SK-N-SH (cell line): ENCODE measurements at regions not wholly inside any gene's neighbourhood (a gene's known extent, or its start where the extent isn't known, plus 50 kb on each side); places are given as distances from the start of the nearest gene placed in this dataset.

Source experiments
- CTCF ChIA-PET: fragments of 300-600, 350-600 bp; formaldehyde crosslinking; extraction: SDS; loops from one replicate; lab custom pipeline; 2021; lab: Yijun Ruan, JAX
- POLR2A ChIA-PET: fragments of 350-600 bp; sonication (Branson Sonifier 250); formaldehyde crosslinking; extraction: SDS; loops from one replicate; lab custom pipeline; 2020; ENCODE audit warnings: antibody characterized with exemption, inconsistent platforms; lab: Yijun Ruan, JAX
- DNase-seq: peaks from one replicate; pipeline ENCODE4 v3.0.0; 2012
- H2AFZ ChIP-seq: fragments of 200-600 bp; sonication (generic); 2 replicates; pipeline ENCODE4 v1.8.1; 2016; ENCODE audit warnings: antibody characterized with exemption, mild to moderate bottlenecking, low read depth
- H3F3A ChIP-seq: fragments of 200-600 bp; sonication (generic); replicated peaks from 2 replicates; pipeline ENCODE3; 2016; ENCODE audit warnings: antibody characterized with exemption, mild to moderate bottlenecking; ENCODE audit not compliant: insufficient read depth
- H3K27ac ChIP-seq, 2 experiments: fragments of 200-500 bp in 1 of 2; fragments of 200-600 bp in 1 of 2; sonication (Bioruptor generic) in 1 of 2; sonication (generic), shearing (Covaris generic) in 1 of 2; 2 replicates each; pipeline versions ENCODE4 v1.5.1 to v1.6.1; 2014 to 2016; ENCODE audit warnings: low read depth in 2 of 2, inconsistent platforms in 1 of 2, low read length in 1 of 2, mild to moderate bottlenecking in 1 of 2, mixed read lengths in 1 of 2
- H3K27me3 ChIP-seq: fragments of 200-600 bp; sonication (generic), shearing (Covaris generic); 2 replicates; pipeline ENCODE4 v1.6.1; 2016; ENCODE audit warnings: mixed run types; ENCODE audit not compliant: insufficient read depth
- H3K36me3 ChIP-seq, 2 experiments: fragments of 200-500 bp in 1 of 2; fragments of 200-600 bp in 1 of 2; sonication (Bioruptor generic) in 1 of 2; sonication (generic) in 1 of 2; replicated peaks in 1 of 2; 2 replicates each; pipeline versions ENCODE3 to v1.5.1; 2014 to 2016; ENCODE audit warnings: low read length in 1 of 2, mild to moderate bottlenecking in 1 of 2; ENCODE audit not compliant: insufficient read depth in 2 of 2, control insufficient read depth in 1 of 2
- H3K4me1 ChIP-seq, 2 experiments: fragments of 200-500 bp in 1 of 2; fragments of 200-600 bp in 1 of 2; sonication (Bioruptor generic) in 1 of 2; sonication (generic), shearing (Covaris generic) in 1 of 2; 2 replicates each; pipeline versions ENCODE4 v1.5.1 to v1.6.1; 2014 to 2016; ENCODE audit warnings: low read depth in 1 of 2, low read length in 1 of 2, mixed run types in 1 of 2; ENCODE audit not compliant: insufficient read depth in 2 of 2, control insufficient read depth in 1 of 2
- H3K4me2 ChIP-seq: fragments of 200-600 bp; sonication (generic), shearing (Covaris generic); 2 replicates; pipeline ENCODE4 v1.6.1; 2017; ENCODE audit warnings: mixed run types
- H3K4me3 ChIP-seq, 2 experiments: fragments of 200-500 bp in 1 of 2; fragments of 200-600 bp in 1 of 2; sonication (Bioruptor generic) in 1 of 2; sonication (generic), shearing (Covaris generic) in 1 of 2; 2 replicates each; pipeline versions ENCODE4 v1.5.1 to v1.8.1; 2014 to 2016; ENCODE audit warnings: low read depth in 2 of 2, inconsistent platforms in 1 of 2, low read length in 1 of 2, mild to moderate bottlenecking in 1 of 2, mixed read lengths in 1 of 2, moderate library complexity in 1 of 2
- H3K79me2 ChIP-seq: fragments of 200-600 bp; sonication (generic); 2 replicates; pipeline ENCODE4 v1.8.1; 2017; ENCODE audit warnings: mild to moderate bottlenecking; ENCODE audit not compliant: insufficient read depth
- H3K9ac ChIP-seq: fragments of 200-600 bp; sonication (generic); 2 replicates; pipeline ENCODE4 v1.6.1; 2017; ENCODE audit warnings: mixed run types
- H3K9me2 ChIP-seq: fragments of 200-600 bp; sonication (generic); 2 replicates; pipeline ENCODE4 v1.6.1; 2017; ENCODE audit warnings: mixed run types
- H3K9me3 ChIP-seq: fragments of 200-600 bp; sonication (generic); 2 replicates; pipeline ENCODE4 v1.6.1; 2017; ENCODE audit warnings: mixed run types, mild to moderate bottlenecking, moderate library complexity
- H4K20me1 ChIP-seq: fragments of 200-600 bp; sonication (generic); 2 replicates; pipeline ENCODE4 v1.6.1; 2017; ENCODE audit warnings: mild to moderate bottlenecking, mixed run types; ENCODE audit not compliant: insufficient read depth
- CHD2 ChIP-seq: fragments of 150-350 bp; IDR thresholded peaks from 2 replicates; pipeline ENCODE4 v1.6.1; 2018; ENCODE audit warnings: low read length; ENCODE audit not compliant: partially characterized antibody
- EP300 ChIP-seq, 2 experiments: IDR thresholded peaks; 2 replicates each; pipeline versions ENCODE4 v1.4.0 to v1.6.1; 2012; ENCODE audit warnings: borderline replicate concordance in 1 of 2, low read depth in 1 of 2, low read length in 1 of 2
- EZH2phosphoT487 ChIP-seq: fragments of 200-600 bp; sonication (generic); IDR thresholded peaks from 2 replicates; pipeline ENCODE4 v1.6.1; 2017; ENCODE audit warnings: low read depth, mixed run types, mild to moderate bottlenecking, antibody characterized with exemption, moderate library complexity, borderline replicate concordance
- FOXJ3 ChIP-seq: sonication (generic); formaldehyde crosslinking; IDR thresholded peaks from 2 replicates; pipeline ENCODE4 v1.5.1; 2020; ENCODE audit warnings: mild to moderate bottlenecking, missing genetic modification reagents
- FOXM1 ChIP-seq: IDR thresholded peaks from 2 replicates; pipeline ENCODE4 v1.4.0; 2012; ENCODE audit warnings: low read depth, mild to moderate bottlenecking
- GABPA ChIP-seq: IDR thresholded peaks from 2 replicates; pipeline ENCODE4 v1.4.0; 2012; ENCODE audit warnings: low read depth, mild to moderate bottlenecking
- GATA2 ChIP-seq: sonication (generic); formaldehyde crosslinking; IDR thresholded peaks from 2 replicates; pipeline ENCODE4 v1.5.0; 2020; ENCODE audit warnings: mild to moderate bottlenecking, missing genetic modification reagents
- IRF3 ChIP-seq: fragments of 150-350 bp; IDR thresholded peaks from 2 replicates; pipeline ENCODE4 v1.6.1; 2016; ENCODE audit warnings: mild to moderate bottlenecking, low read depth, low read length
- JUND ChIP-seq: IDR thresholded peaks from 2 replicates; pipeline ENCODE4 v1.4.0; 2012
- NFIC ChIP-seq: IDR thresholded peaks from 2 replicates; pipeline ENCODE4 v1.4.0; 2012; ENCODE audit warnings: borderline replicate concordance
- NRF1 ChIP-seq: IDR thresholded peaks from 2 replicates; pipeline ENCODE4 v1.6.1; 2012; ENCODE audit warnings: low read depth, mild to moderate bottlenecking, low read length
- POLR2AphosphoS5 ChIP-seq: IDR thresholded peaks from 2 replicates; pipeline ENCODE4 v1.6.1; 2012; ENCODE audit warnings: low read depth, low read length
- RFX5 ChIP-seq: IDR thresholded peaks from 2 replicates; pipeline ENCODE4 v1.6.1; 2012; ENCODE audit warnings: mild to moderate bottlenecking, improper control_type of control experiment, low read length
- SMC3 ChIP-seq: IDR thresholded peaks from 2 replicates; pipeline ENCODE4 v1.6.1; 2012; ENCODE audit warnings: low read depth, low read length, improper control_type of control experiment
- TAF1 ChIP-seq: IDR thresholded peaks from 2 replicates; pipeline ENCODE4 v1.6.1; 2012; ENCODE audit warnings: low read depth, mild to moderate bottlenecking, low read length, moderate library complexity, borderline replicate concordance
- WGBS: methylation state at CpG from one replicate; pipeline ENCODE4 v1.1.6; 2017; ENCODE audit warnings: low lambda C conversion rate; 5-methylcytosine and 5-hydroxymethylcytosine counted together
- TF ChIP-seq, protein P1 (sequence below): IDR thresholded peaks from 2 replicates; pipeline ENCODE4 v1.4.0; 2012; ENCODE audit warnings: low read depth, borderline replicate concordance
- TF ChIP-seq, protein P2 (sequence below): IDR thresholded peaks from 2 replicates; pipeline ENCODE4 v1.4.0; 2012; ENCODE audit warnings: low read depth, borderline replicate concordance
- TF ChIP-seq, protein P3 (sequence below): IDR thresholded peaks from 2 replicates; pipeline ENCODE4 v1.6.1; 2012; ENCODE audit warnings: mild to moderate bottlenecking, low read depth, low read length, moderate library complexity
- TF ChIP-seq, protein P4 (sequence below): fragments of 150-350 bp; IDR thresholded peaks from 2 replicates; pipeline ENCODE4 v1.6.1; 2017; ENCODE audit warnings: antibody characterized with exemption, low read length, low read depth, borderline replicate concordance
- TF ChIP-seq, protein P5 (sequence below): IDR thresholded peaks from 2 replicates; pipeline ENCODE4 v1.4.0; 2012; ENCODE audit warnings: low read depth

DNA sequence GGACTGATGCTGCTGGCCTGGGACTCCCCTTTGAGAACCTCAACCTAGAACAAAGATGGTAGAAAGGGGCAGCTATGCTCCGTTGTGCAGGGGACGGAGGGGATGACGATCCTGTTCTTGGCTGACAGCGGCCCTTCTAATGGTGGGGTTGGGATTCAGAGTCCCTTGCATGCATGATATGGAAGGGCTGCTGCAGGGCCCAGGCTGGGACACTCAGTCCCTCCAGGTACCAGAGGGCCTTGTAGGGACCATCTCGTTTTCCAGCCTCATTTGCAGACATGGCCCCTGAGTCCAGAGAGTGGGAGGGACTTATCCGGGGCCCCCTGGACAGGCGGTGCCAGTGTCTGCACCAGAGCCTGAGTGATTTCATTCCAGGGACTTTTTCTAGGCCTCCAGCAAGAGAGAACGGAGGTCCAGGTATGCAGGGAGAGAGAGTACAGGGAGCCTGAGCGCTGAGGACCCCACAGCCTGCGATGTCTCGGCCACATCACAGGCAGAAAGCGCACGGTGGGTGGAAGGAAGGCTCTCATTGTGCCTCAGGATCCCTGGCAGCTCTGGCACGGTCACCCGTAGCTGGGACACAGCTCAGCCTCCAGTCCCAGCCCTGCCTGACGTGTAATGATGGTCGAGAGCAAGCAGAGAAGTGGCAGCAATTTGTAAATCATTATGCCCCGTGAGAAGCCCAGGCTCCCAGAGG, 860.8 kb downstream of the TBC1D22A start:
- H3K9me3 ChIP-seq, result no peaks in the 10 kb centered on the region
- no peaks in the 10 kb centered on the region for H3K36me3 ChIP-seq
- no peaks in the 10 kb centered on the region for H3K9me2 ChIP-seq

More for the DNA sequence above, 860.8 kb downstream of the TBC1D22A start:
- POLR2A ChIA-PET, result no interaction called here
- H3K4me1 ChIP-seq, result no peaks in the 10 kb centered on the region
- H3K79me2 ChIP-seq, result no peaks in the 10 kb centered on the region
- no peak for TF ChIP-seq GATA2 (CRISPR knock-in tag)
- TF ChIP-seq SMC3, result no peak
- no peak for TF ChIP-seq GABPA
- TF ChIP-seq TAF1, result no peak
- no peak for TF ChIP-seq EP300 (IDR thresholded peaks at IDR 0.05; ENCODE audit: borderline replicate concordance in 1 of 2, low read depth in 1 of 2, low read length in 1 of 2)
- no peak for TF ChIP-seq IRF3
- TF ChIP-seq NFIC, result no peak
- TF ChIP-seq FOXJ3 (CRISPR knock-in tag), result no peak
- TF ChIP-seq, protein P1, sequence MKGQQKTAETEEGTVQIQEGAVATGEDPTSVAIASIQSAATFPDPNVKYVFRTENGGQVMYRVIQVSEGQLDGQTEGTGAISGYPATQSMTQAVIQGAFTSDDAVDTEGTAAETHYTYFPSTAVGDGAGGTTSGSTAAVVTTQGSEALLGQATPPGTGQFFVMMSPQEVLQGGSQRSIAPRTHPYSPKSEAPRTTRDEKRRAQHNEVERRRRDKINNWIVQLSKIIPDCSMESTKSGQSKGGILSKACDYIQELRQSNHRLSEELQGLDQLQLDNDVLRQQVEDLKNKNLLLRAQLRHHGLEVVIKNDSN, result no peak
- TF ChIP-seq, protein P2, sequence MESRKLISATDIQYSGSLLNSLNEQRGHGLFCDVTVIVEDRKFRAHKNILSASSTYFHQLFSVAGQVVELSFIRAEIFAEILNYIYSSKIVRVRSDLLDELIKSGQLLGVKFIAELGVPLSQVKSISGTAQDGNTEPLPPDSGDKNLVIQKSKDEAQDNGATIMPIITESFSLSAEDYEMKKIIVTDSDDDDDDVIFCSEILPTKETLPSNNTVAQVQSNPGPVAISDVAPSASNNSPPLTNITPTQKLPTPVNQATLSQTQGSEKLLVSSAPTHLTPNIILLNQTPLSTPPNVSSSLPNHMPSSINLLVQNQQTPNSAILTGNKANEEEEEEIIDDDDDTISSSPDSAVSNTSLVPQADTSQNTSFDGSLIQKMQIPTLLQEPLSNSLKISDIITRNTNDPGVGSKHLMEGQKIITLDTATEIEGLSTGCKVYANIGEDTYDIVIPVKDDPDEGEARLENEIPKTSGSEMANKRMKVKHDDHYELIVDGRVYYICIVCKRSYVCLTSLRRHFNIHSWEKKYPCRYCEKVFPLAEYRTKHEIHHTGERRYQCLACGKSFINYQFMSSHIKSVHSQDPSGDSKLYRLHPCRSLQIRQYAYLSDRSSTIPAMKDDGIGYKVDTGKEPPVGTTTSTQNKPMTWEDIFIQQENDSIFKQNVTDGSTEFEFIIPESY, result no peak
- TF ChIP-seq EZH2phosphoT487, result no peak
- TF ChIP-seq NRF1, result no peak
- TF ChIP-seq, protein P3, sequence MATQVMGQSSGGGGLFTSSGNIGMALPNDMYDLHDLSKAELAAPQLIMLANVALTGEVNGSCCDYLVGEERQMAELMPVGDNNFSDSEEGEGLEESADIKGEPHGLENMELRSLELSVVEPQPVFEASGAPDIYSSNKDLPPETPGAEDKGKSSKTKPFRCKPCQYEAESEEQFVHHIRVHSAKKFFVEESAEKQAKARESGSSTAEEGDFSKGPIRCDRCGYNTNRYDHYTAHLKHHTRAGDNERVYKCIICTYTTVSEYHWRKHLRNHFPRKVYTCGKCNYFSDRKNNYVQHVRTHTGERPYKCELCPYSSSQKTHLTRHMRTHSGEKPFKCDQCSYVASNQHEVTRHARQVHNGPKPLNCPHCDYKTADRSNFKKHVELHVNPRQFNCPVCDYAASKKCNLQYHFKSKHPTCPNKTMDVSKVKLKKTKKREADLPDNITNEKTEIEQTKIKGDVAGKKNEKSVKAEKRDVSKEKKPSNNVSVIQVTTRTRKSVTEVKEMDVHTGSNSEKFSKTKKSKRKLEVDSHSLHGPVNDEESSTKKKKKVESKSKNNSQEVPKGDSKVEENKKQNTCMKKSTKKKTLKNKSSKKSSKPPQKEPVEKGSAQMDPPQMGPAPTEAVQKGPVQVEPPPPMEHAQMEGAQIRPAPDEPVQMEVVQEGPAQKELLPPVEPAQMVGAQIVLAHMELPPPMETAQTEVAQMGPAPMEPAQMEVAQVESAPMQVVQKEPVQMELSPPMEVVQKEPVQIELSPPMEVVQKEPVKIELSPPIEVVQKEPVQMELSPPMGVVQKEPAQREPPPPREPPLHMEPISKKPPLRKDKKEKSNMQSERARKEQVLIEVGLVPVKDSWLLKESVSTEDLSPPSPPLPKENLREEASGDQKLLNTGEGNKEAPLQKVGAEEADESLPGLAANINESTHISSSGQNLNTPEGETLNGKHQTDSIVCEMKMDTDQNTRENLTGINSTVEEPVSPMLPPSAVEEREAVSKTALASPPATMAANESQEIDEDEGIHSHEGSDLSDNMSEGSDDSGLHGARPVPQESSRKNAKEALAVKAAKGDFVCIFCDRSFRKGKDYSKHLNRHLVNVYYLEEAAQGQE, result no peak
- TF ChIP-seq RFX5, result no peak
- no peak for TF ChIP-seq POLR2AphosphoS5
- TF ChIP-seq, protein P4, sequence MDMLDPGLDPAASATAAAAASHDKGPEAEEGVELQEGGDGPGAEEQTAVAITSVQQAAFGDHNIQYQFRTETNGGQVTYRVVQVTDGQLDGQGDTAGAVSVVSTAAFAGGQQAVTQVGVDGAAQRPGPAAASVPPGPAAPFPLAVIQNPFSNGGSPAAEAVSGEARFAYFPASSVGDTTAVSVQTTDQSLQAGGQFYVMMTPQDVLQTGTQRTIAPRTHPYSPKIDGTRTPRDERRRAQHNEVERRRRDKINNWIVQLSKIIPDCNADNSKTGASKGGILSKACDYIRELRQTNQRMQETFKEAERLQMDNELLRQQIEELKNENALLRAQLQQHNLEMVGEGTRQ, result no peak
- no peak for TF ChIP-seq CHD2
- no peak for TF ChIP-seq JUND
- no peak for TF ChIP-seq FOXM1
- TF ChIP-seq, protein P5, sequence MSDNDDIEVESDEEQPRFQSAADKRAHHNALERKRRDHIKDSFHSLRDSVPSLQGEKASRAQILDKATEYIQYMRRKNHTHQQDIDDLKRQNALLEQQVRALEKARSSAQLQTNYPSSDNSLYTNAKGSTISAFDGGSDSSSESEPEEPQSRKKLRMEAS, result no peak
- WGBS, result 47% methylated on average over 13 of the region's 18 CpGs
- H4K20me1 ChIP-seq, result no peaks in the 10 kb centered on the region
- CTCF ChIA-PET, result no interaction called here
- H3F3A ChIP-seq, result no peaks in the 10 kb centered on the region
- H2AFZ ChIP-seq, result no peak overlapping the region
- no peak for DNase-seq
- H3K27me3 ChIP-seq, result no peaks in the 10 kb centered on the region; the same call in 1 of the 2 replicates
- H3K4me3 ChIP-seq, result no peak overlapping the region
- H3K4me2 ChIP-seq, result no peak overlapping the region
- H3K9ac ChIP-seq, result no peak overlapping the region
- H3K27ac ChIP-seq, result no peak overlapping the region
